SKM-1 (cell line): ENCODE measurements at regions not wholly inside any gene's neighbourhood (a gene's known extent, or its start where the extent isn't known, plus 50 kb on each side); places are given as distances from the start of the nearest gene placed in this dataset.
"Not testable (repeated sequence)": the region's sequence is repeated elsewhere in the genome, so short reads cannot be mapped to it uniquely, and the experiment has no call there.

Experiments
- DNase-seq: peaks from one replicate; lab custom pipeline; 2025; ENCODE audit not compliant: unreplicated experiment; lab: John Stamatoyannopoulos, UW

DNA sequence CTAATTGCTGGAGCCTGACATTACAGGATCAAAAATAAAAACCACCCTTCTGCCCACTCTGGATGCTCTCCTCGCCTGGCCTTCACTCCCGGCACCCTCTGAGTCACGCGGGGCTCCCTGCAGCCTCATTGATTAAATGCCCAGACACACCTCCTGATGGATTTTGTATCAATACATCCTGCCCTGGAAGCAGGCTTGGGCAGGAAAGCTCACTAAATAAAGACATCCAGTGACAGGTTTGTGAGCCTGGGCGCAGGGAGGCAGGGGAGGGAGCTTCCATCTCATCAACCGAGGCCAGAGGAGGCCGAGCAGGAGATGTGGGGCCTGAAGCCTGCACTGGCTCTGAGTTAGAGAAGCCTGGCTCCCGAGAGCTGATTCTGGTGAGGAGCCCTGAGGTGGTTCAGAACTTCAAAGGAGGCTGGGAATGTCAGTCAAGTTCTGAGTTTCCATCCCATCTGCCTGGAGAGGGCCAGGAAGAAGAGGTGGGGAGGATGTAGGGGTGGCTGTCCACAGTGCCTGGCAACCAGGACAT, 318.6 kb downstream of the ADGRD1 start:
- DNase-seq, result not testable (repeated sequence)

DNA sequence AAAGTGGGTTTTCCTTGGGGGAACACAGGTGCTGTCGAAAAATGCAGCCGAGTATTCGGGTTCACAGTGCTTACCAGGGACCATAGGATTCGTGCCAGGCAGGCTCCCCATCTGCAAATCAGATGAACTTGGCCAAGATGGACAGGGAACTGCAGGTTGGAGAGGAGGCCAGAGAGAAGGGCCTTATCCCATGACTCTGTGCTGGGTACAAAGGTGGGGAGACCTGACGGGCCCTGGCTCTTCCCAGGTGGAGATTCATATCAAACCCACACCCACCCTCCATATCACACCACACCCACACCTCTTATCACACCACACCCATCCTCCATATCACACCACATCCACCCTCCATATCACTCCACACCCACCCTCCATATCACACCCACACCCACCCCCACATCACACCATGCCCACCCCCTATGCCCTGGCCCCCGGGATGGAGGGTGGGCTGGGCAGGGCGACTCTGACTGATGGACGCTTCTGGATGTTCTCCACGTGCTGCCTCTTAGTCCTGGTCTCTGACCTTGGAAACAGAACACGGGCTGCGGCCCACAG, 319.7 kb downstream of the ADGRD1 start:
- DNase-seq, result no peak

DNA sequence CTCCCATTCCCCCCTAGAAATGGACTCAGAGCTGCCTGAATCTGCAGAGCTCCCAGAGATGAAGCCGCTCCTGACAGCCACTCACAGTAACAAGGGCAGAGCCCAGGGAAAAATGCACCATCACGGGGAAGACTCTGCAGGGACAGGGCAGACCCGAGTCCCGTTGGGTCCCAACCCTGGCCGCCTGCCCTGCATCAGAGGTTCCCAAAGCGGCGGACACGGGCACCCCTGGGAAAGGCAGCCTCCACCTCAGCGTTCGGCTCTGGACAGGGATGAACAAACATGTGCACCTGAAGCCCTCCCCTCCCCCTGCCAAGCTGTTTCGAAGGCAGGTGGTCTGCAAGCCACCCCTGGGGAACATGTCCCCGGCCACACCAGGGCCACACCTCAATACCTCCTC, 320.4 kb downstream of the ADGRD1 start:
- DNase-seq, result no peak

DNA sequence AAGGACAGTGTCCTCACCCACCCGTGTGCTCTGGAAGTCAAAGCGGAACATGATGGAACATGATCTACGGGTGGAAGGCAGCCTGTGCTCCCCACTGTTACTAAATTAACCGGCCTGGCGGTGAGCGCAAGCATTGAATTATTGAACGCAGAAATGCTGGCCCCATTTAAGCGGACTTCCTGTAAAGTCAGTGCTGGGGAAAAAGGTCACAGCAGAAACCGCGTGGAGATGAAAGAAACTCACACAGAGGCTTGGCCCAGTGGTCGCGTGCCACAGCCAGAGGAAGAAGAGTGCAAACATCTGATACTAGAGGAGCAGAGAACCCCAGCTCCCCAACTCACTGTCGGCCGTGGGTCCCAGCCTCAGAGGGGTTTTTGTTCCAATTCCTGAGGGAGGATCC, 321.2 kb downstream of the ADGRD1 start:
- no peak for DNase-seq

GRCh38 chr12:131275824-131276223, 322.1 kb downstream of the ADGRD1 start:
- no peak for DNase-seq

GRCh38 chr12:131276501-131277185, 322.9 kb downstream of the ADGRD1 start:
- no peak for DNase-seq

- not testable (repeated sequence) for DNase-seq
Observed at GRCh38 chr12:131277186-131278091, 323.7 kb downstream of the ADGRD1 start.

DNA sequence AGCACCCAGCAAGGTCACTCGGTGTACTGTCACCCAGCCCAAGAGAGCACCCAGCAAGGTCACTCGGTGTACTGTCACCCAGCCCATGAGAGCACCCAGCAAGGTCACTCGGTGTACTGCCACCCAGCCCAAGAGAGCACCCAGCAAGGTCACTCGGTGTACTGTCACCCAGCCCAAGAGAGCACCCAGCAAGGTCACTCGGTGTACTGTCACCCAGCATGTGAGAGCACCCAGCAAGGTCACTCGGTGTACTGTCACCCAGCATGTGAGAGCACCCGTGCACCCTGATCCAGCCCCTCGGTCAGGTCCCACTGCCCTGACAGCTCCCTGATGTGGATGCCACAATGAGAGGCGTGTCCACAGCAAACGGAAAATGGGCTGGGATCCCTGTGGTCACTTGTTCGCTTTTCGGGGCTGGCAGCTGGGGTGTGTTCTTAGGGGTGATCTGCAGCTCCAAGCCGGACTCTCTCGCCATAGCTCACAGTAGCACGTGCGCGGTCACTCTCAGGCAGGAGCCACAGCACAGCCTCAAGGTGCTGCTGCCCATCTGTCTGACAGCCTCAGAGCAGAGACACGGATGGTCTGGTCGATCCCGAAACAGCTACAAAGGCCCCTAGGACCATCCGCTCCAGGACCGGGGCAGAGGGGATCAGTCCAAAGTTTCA, 324.9 kb downstream of the ADGRD1 start:
- not testable (repeated sequence) for DNase-seq

DNA sequence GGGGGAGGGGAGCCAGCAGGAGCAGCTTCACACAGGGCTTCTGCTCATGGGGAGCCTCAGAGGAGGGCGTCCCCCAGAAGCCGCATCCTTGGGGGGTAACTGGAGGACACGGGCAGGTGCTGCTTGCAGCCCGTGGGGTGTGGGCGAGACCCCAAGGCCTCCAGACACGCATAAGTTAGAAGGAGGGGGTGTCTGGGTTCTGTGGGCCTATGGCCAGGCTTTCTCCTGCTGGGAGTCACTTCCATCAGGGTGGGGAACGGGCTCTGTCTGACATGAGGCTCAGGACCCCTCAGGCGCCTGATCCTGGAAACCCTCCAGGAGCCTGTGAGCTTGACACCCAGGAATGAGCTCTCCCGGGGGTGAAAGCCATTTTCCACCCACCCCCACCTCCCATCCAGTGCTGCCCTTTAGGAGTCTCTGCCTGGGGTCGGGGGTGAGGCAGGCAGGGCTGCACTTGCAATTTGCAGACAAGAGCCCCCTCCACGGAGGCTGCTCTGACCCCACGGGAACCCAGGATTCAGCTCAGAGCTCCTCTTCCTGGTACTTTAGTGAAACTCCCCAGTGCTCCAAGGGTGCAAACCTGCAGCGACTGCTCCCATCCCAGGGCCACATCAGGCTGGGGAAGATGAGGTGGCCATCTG, 325.7 kb downstream of the ADGRD1 start:
- no peak for DNase-seq

GRCh38 chr12:131280426-131280825, 326.7 kb downstream of the ADGRD1 start:
- no peak for DNase-seq

DNA sequence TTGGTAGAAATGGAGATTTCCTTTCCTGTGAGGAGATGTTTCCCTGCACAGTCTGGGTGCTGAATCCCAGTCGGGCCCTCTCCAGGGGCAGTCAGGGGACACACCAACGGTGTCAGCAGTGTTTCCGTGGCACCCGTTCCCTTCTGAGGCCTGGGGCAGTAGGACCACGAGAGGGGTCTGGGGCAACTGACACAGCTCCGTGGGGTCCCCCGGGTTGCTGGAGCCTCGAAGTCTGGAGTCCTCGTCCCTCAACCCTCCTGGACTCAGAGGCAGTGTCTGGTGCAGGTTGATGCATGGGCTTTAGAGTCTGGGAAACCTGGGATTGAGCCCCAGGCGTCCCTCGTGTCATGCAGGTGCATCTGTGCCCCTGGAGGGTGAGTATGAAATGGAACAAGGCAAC, 327.3 kb downstream of the ADGRD1 start:
- DNase-seq, result no peak

DNA sequence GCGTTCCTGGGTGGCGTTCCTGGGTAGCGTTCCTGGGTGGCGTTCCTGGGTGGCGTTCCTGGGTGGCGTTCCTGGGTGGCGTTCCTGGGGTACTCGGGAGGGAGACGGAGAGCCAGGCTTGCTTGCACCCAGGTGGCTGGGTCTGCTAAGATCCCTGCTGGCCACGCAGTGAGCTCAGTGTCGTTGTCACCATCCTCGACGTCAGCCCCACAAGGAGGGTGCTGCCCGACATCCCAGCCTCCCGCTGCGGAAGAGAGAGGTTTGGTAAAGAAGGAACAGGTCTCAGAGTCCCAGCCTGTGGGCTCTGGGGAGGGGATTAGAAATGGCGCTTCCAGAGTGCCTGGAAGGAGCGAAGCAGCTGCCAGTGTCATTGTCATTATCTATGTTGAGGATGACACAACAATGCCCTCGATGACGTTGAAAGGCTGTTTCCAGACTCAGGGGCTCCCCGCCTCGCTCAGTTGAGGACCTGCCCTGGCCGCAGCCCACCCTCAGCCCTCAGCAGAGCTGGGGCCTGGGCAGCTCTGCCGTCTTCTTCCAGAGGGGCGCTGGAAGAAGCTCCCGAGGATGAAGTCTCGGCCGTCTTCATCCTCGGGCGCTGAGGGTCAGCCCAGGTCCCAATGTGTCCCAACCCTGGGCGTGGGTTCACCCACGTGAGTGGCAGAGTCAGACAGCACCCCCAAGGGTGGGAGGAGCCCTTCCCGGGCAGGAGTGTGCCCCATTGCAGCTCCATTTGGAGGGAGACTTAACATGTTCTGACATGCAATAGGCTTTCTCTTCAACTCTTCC, 328.8 kb downstream of the ADGRD1 start:
- no peak for DNase-seq

DNA sequence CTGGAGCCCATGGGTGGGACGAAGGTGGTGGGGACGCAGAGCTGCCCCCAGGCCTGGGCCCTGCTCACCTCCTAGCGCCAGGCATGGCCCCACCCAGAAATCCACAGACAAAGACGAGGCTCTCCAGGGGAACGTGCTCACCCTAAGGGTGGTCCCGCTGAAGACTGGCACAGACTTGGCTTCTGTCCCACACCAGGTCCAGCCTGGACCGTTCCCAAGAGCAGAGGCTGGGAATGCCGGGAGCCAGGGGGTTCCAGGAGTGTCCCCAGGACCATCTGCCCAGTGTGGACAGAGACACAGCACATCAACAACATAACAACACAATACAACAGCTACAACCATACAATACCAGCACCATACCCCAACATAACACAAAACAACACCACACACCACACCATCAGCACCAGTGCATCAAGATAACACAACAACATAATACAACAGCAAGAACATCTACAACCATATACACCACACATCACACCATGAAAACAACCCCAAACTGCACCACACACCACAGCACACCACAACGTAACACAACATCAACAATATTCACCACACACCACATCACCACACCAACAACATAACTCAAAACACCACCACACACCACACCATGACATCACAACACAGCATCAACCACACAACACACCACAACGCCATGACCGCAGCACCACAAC, 329.6 kb downstream of the ADGRD1 start:
- no peak for DNase-seq

GRCh38 chr12:131283862-131284825, 330.4 kb downstream of the ADGRD1 start:
- DNase-seq, result not testable (repeated sequence)

DNA sequence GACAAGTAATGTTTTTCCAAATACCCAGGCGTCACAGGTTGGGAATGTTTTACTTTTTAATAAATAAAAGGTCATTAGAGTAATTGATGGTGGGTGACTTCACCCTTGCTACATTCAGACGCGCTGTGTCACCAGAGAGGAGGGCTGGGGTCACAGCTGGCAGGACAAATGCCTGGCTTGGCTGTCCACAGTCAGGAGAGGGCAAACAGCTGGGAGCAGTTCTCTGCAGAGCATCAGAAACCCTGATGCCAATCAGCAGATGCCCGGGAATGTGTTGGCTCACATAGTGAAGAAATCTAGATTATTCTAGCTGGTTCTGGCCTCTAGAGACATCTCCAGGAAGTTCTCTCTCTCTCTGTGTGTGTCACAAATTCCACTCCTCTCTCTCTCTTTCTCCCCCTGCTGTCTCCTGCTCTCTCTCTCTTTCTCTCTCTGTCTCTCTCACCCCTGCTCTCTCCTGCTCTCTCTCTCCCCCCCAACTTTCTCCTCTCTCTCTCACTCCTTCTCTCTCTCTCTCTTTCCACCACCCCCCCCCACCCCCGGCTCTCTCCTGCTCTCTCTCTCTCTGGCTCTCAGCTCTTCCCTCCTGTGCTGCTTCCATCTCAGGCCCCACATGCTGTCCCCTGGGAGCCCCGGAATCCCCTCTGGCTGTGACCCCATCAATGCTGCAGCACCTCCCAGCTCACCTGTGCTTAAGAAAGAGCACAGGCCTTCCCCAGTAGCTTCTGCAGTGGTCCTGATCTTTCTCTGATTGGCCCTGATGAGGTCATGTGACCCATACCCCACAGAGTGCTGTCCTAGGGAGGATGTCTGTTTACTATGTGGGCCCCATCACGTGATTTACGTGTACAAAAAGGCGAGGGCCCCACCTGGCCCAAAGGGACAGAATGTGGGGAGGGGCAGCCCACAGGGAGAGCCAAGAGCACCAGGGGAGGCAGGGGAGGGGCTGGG, 331.5 kb downstream of the ADGRD1 start:
- not testable (repeated sequence) for DNase-seq

GRCh38 chr12:131285905-131286295, 332.2 kb downstream of the ADGRD1 start:
- DNase-seq, result not testable (repeated sequence)

DNA sequence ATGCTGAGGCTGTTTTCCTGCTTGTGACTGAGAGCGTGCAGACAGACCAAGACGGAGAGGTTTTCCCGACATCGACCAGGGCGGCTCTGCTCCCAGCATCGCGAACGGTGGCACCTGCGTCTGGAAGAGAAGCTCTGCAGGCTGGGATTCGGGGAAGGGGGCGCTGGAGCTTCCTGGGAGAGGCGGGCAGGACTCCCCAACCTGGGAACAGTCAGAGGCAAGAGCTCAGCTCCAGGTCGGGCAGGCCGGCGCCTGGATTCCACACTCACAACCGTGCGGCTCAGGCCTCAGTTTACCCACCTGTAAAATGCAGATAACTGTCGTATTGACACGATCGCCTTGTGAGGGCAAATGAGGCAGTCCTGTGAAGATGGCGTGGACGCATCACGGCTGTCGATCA, 332.6 kb downstream of the ADGRD1 start:
- DNase-seq, result not testable (repeated sequence)
